Activated naive CD8-positive, alpha-beta T cell treated with anti-CD3 and anti-CD28 coated beads, Interleukin-2, amount 10 ng/mL, durations not matched to agents 7 days and 5 days (primary cell): ENCODE measurements at regions not wholly inside any gene's neighbourhood (a gene's known extent, or its start where the extent isn't known, plus 50 kb on each side); places are given as distances from the start of the nearest gene placed in this dataset.

Experiments
- ATAC-seq: fragments of 150-1000 bp; cut with Tn5 transposase; one replicate; pipeline ENCODE4 v1.10.0; 2021; ENCODE audit warnings: low read depth, moderate library complexity
- POLR2A ChIA-PET: fragments of 350-600 bp; sonication (Branson Sonifier 250); formaldehyde crosslinking; loops from one replicate; lab custom pipeline; 2021; ENCODE audit warnings: antibody characterized with exemption; lab: Charles Lee
- DNase-seq: peaks from one replicate; pipeline ENCODE4 v3.0.0; 2021
- H3K27ac Mint-ChIP-seq: one replicate; pipeline ENCODE4 v1.8.0; 2022; ENCODE audit warnings: mild to moderate bottlenecking, mixed read lengths
- H3K27me3 Mint-ChIP-seq: one replicate; pipeline ENCODE4 v1.8.0; 2022; ENCODE audit warnings: mild to moderate bottlenecking, moderate library complexity, mixed read lengths
- H3K36me3 Mint-ChIP-seq: one replicate; pipeline ENCODE4 v1.8.0; 2021; ENCODE audit warnings: mild to moderate bottlenecking, mixed read lengths
- H3K4me1 Mint-ChIP-seq: one replicate; pipeline ENCODE4 v1.8.0; 2021; ENCODE audit warnings: mixed read lengths
- H3K4me3 Mint-ChIP-seq: one replicate; pipeline ENCODE4 v1.8.0; 2022; ENCODE audit warnings: mild to moderate bottlenecking, moderate library complexity, mixed read lengths
- H3K9me3 Mint-ChIP-seq: one replicate; pipeline ENCODE4 v1.8.0; 2021; ENCODE audit warnings: mixed read lengths

GRCh38 chr16:55003916-55004315 is 73.3 kb downstream of the IRX5 start:
- Mint-ChIP-seq H3K4me1 (no peaks in the 10 kb centered on the region), H3K9me3 (no peaks in the 10 kb centered on the region), H3K27ac (no peak overlapping the region), H3K4me3 (no peak overlapping the region), H3K27me3 (no peaks in the 10 kb centered on the region), H3K36me3 (no peaks in the 10 kb centered on the region)
- ATAC-seq (no peak), DNase-seq (no peak)
- POLR2A ChIA-PET: no interaction called here

- POLR2A ChIA-PET: no interaction called here
- no peaks in the 10 kb centered on the region for H3K27me3 Mint-ChIP-seq
- no peaks in the 10 kb centered on the region for H3K36me3 Mint-ChIP-seq
- DNase-seq: no peak
- no peak for ATAC-seq
- no peak overlapping the region for H3K27ac Mint-ChIP-seq
- no peak overlapping the region for H3K4me3 Mint-ChIP-seq
- H3K9me3 Mint-ChIP-seq: no peaks in the 10 kb centered on the region
- H3K4me1 Mint-ChIP-seq: no peaks in the 10 kb centered on the region
Observed at GRCh38 chr16:55007504-55007903, 76.8 kb downstream of the IRX5 start.

- Mint-ChIP-seq H3K9me3 (no peaks in the 10 kb centered on the region), H3K4me1 (no peaks in the 10 kb centered on the region), H3K27me3 (no peaks in the 10 kb centered on the region), H3K36me3 (no peaks in the 10 kb centered on the region), H3K4me3 (no peak overlapping the region), H3K27ac (no peak overlapping the region)
- DNase-seq: no peak
- POLR2A ChIA-PET: no interaction called here
- ATAC-seq: no peak
Observed at GRCh38 chr16:55008836-55009510, 78.3 kb downstream of the IRX5 start.

- Mint-ChIP-seq H3K36me3 (no peaks in the 10 kb centered on the region), H3K27me3 (no peaks in the 10 kb centered on the region), H3K4me1 (no peaks in the 10 kb centered on the region), H3K9me3 (no peaks in the 10 kb centered on the region), H3K4me3 (no peak overlapping the region), H3K27ac (no peak overlapping the region)
- POLR2A ChIA-PET: no interaction called here
- no peak for ATAC-seq
- no peak for DNase-seq
Observed at GRCh38 chr16:55009581-55009980, 78.9 kb downstream of the IRX5 start.

- no peak overlapping the region for H3K4me3 Mint-ChIP-seq
- no peak overlapping the region for H3K27ac Mint-ChIP-seq
- no peaks in the 10 kb centered on the region for H3K27me3 Mint-ChIP-seq
- DNase-seq (no peak), ATAC-seq (no peak)
- POLR2A ChIA-PET: no interaction called here
- H3K9me3 Mint-ChIP-seq: no peaks in the 10 kb centered on the region
- no peaks in the 10 kb centered on the region for H3K36me3 Mint-ChIP-seq
- H3K4me1 Mint-ChIP-seq: no peaks in the 10 kb centered on the region
Observed at GRCh38 chr16:55010492-55011160, 80.0 kb downstream of the IRX5 start.

GRCh38 chr16:55012362-55012761 is 81.7 kb downstream of the IRX5 start:
- POLR2A ChIA-PET: no interaction called here
- no peak for DNase-seq
- H3K27me3 Mint-ChIP-seq: no peaks in the 10 kb centered on the region
- H3K27ac Mint-ChIP-seq: no peak overlapping the region
- no peak for ATAC-seq
- H3K4me1 Mint-ChIP-seq: peaks cover under 1% of the 10 kb centered on the region
- H3K9me3 Mint-ChIP-seq: no peaks in the 10 kb centered on the region
- H3K36me3 Mint-ChIP-seq: no peaks in the 10 kb centered on the region
- H3K4me3 Mint-ChIP-seq: no peak overlapping the region

GRCh38 chr16:55012793-55013192 is 82.1 kb downstream of the IRX5 start:
- no peak overlapping the region for H3K27ac Mint-ChIP-seq
- ATAC-seq (no peak), DNase-seq (no peak)

GRCh38 chr16:55014022-55014421 is 83.4 kb downstream of the IRX5 start:
- Mint-ChIP-seq H3K36me3 (no peaks in the 10 kb centered on the region), H3K4me1 (peaks cover 2% of the 10 kb centered on the region), H3K9me3 (no peaks in the 10 kb centered on the region), H3K4me3 (no peak overlapping the region), H3K27ac (no peak overlapping the region), H3K27me3 (no peaks in the 10 kb centered on the region)
- DNase-seq (no peak), ATAC-seq (no peak)
- POLR2A ChIA-PET: no interaction called here

More at GRCh38 chr16:55012793-55013192, 82.1 kb downstream of the IRX5 start:
- Mint-ChIP-seq H3K4me3 (no peak overlapping the region), H3K27me3 (no peaks in the 10 kb centered on the region), H3K9me3 (no peaks in the 10 kb centered on the region), H3K36me3 (no peaks in the 10 kb centered on the region), H3K4me1 (peaks cover 2% of the 10 kb centered on the region)
- POLR2A ChIA-PET: no interaction called here

GRCh38 chr16:55015181-55015913 is 84.7 kb downstream of the IRX5 start:
- peaks cover 4% of the 10 kb centered on the region for H3K36me3 Mint-ChIP-seq
- no peak overlapping the region for H3K27ac Mint-ChIP-seq
- DNase-seq: no peak
- POLR2A ChIA-PET: no interaction called here
- H3K9me3 Mint-ChIP-seq: peaks cover 9% of the 10 kb centered on the region
- H3K27me3 Mint-ChIP-seq: peaks cover 4% of the 10 kb centered on the region
- no peak overlapping the region for H3K4me3 Mint-ChIP-seq
- peaks cover 2% of the 10 kb centered on the region for H3K4me1 Mint-ChIP-seq
- ATAC-seq: no peak

GRCh38 chr16:55016515-55016914 is 85.8 kb downstream of the IRX5 start:
- Mint-ChIP-seq H3K9me3 (peaks cover 9% of the 10 kb centered on the region), H3K4me3 (no peak overlapping the region), H3K36me3 (peaks cover 4% of the 10 kb centered on the region), H3K27me3 (peaks cover 4% of the 10 kb centered on the region), H3K27ac (no peak overlapping the region), H3K4me1 (peaks cover 2% of the 10 kb centered on the region)
- DNase-seq (no peak), ATAC-seq (no peak)
- POLR2A ChIA-PET: no interaction called here

GRCh38 chr16:55017321-55017720 is 86.7 kb downstream of the IRX5 start:
- no peak for ATAC-seq

GRCh38 chr16:55018881-55019280 is 88.2 kb downstream of the IRX5 start:
- ATAC-seq: no peak
- no peak for DNase-seq
- Mint-ChIP-seq H3K27ac (no peak overlapping the region), H3K4me3 (no peak overlapping the region), H3K9me3 (peaks cover 9% of the 10 kb centered on the region), H3K4me1 (peaks cover 2% of the 10 kb centered on the region), H3K36me3 (peaks cover 4% of the 10 kb centered on the region), H3K27me3 (peaks cover 8% of the 10 kb centered on the region)
- POLR2A ChIA-PET: no interaction called here

More at GRCh38 chr16:55017321-55017720, 86.7 kb downstream of the IRX5 start:
- Mint-ChIP-seq H3K27ac (no peak overlapping the region), H3K27me3 (peaks cover 4% of the 10 kb centered on the region), H3K4me3 (no peak overlapping the region), H3K4me1 (peaks cover 2% of the 10 kb centered on the region), H3K36me3 (peaks cover 4% of the 10 kb centered on the region), H3K9me3 (peaks cover 9% of the 10 kb centered on the region)
- POLR2A ChIA-PET: interaction anchor here (0.8 kb wide), 1 partner anchor 14 kb away, joined by 3 read pairs; no protein-coding TSS in a partner anchor
- no peak for DNase-seq

- Mint-ChIP-seq H3K27ac (peak overlapping the region; percentile 26), H3K4me1 (peaks cover 2% of the 10 kb centered on the region), H3K9me3 (peaks cover 9% of the 10 kb centered on the region), H3K36me3 (peaks cover 4% of the 10 kb centered on the region), H3K27me3 (peaks cover 8% of the 10 kb centered on the region), H3K4me3 (no peak overlapping the region)
- DNase-seq (no peak), ATAC-seq (no peak)
- POLR2A ChIA-PET: no interaction called here
Observed at GRCh38 chr16:55019419-55020131, 88.9 kb downstream of the IRX5 start.
